GM04504 (cell line): ENCODE measurements at regions not wholly inside any gene's neighbourhood (a gene's known extent, or its start where the extent isn't known, plus 50 kb on each side); places are given as distances from the start of the nearest gene placed in this dataset.

ENCODE experiments used
- DNase-seq: peaks from one replicate; pipeline ENCODE4 v3.0.0-alpha.2; 2012; ENCODE audit warnings: low read depth

- DNase-seq = no peak
Observed at GRCh38 chr7:119436882-119437281, 836.1 kb upstream of the KCND2 start.

- DNase-seq = no peak
Observed at GRCh38 chr7:119438315-119438714, 834.7 kb upstream of the KCND2 start.

- no peak for DNase-seq
Observed at GRCh38 chr7:119439192-119439591, 833.8 kb upstream of the KCND2 start.

- DNase-seq = no peak
Observed at GRCh38 chr7:119452401-119452800, 820.6 kb upstream of the KCND2 start.

GRCh38 chr7:119465798-119466305, 807.1 kb upstream of the KCND2 start:
- no peak for DNase-seq

- DNase-seq = no peak
Observed at GRCh38 chr7:119472408-119473038, 800.5 kb upstream of the KCND2 start.

- no peak for DNase-seq
Observed at GRCh38 chr7:119482209-119482608, 790.8 kb upstream of the KCND2 start.

GRCh38 chr7:119482671-119483070, 790.3 kb upstream of the KCND2 start:
- no peak for DNase-seq

- no peak for DNase-seq
Observed at GRCh38 chr7:119483364-119483763, 789.6 kb upstream of the KCND2 start.

- DNase-seq = no peak
Observed at GRCh38 chr7:119514326-119514725, 758.6 kb upstream of the KCND2 start.

GRCh38 chr7:119515214-119515613, 757.8 kb upstream of the KCND2 start:
- DNase-seq = no peak

- DNase-seq = no peak
Observed at GRCh38 chr7:119515962-119516361, 757.0 kb upstream of the KCND2 start.

GRCh38 chr7:119522263-119522662, 750.7 kb upstream of the KCND2 start:
- DNase-seq = no peak

- no peak for DNase-seq
Observed at GRCh38 chr7:119522698-119523097, 750.3 kb upstream of the KCND2 start.

- DNase-seq = no peak
Observed at GRCh38 chr7:119545118-119545517, 727.9 kb upstream of the KCND2 start.

GRCh38 chr7:119555788-119556187, 717.2 kb upstream of the KCND2 start:
- DNase-seq = no peak

GRCh38 chr7:119556436-119556835, 716.5 kb upstream of the KCND2 start:
- no peak for DNase-seq

GRCh38 chr7:119561751-119562150, 711.2 kb upstream of the KCND2 start:
- DNase-seq = no peak

- DNase-seq = no peak
Observed at GRCh38 chr7:119562839-119563238, 710.1 kb upstream of the KCND2 start.

- DNase-seq = no peak
Observed at GRCh38 chr7:119571666-119572065, 701.3 kb upstream of the KCND2 start.

GRCh38 chr7:119572132-119572531, 700.8 kb upstream of the KCND2 start:
- DNase-seq = no peak

GRCh38 chr7:119572541-119572940, 700.4 kb upstream of the KCND2 start:
- DNase-seq = no peak

GRCh38 chr7:119578116-119578515, 694.9 kb upstream of the KCND2 start:
- no peak for DNase-seq

- DNase-seq = no peak
Observed at GRCh38 chr7:119594956-119595355, 678.0 kb upstream of the KCND2 start.
